GM21360 (cell line): ENCODE measurements at regions not wholly inside any gene's neighbourhood (a gene's known extent, or its start where the extent isn't known, plus 50 kb on each side); places are given as distances from the start of the nearest gene placed in this dataset.
"Not testable (repeated sequence)": the region's sequence is repeated elsewhere in the genome, so short reads cannot be mapped to it uniquely, and the experiment has no call there.

ENCODE experiments used
- ATAC-seq: cut with Tn5 transposase; IDR thresholded peaks from one replicate; pipeline ENCODE4 v1.9.1; 2021; ENCODE audit warnings: mild to moderate bottlenecking, moderate library complexity; ENCODE audit not compliant: unreplicated experiment

- ATAC-seq: no peak
Observed at GRCh38 chr16:86880316-86881117, 302.2 kb downstream of the FOXL1 start.

GRCh38 chr16:86881118-86881510, 302.8 kb downstream of the FOXL1 start:
- no peak for ATAC-seq

- no peak for ATAC-seq
Observed at GRCh38 chr16:86881861-86882273, 303.5 kb downstream of the FOXL1 start.

- no peak for ATAC-seq
Observed at GRCh38 chr16:86882586-86883280, 304.4 kb downstream of the FOXL1 start.

- no peak for ATAC-seq
Observed at GRCh38 chr16:86883583-86884389, 305.4 kb downstream of the FOXL1 start.

- no peak for ATAC-seq
Observed at GRCh38 chr16:86884390-86884650, 306.0 kb downstream of the FOXL1 start.

GRCh38 chr16:86885139-86885538, 306.8 kb downstream of the FOXL1 start:
- no peak for ATAC-seq

- ATAC-seq: no peak
Observed at GRCh38 chr16:86886651-86887050, 308.3 kb downstream of the FOXL1 start.

- ATAC-seq: no peak
Observed at GRCh38 chr16:86887416-86887815, 309.1 kb downstream of the FOXL1 start.

- no peak for ATAC-seq
Observed at GRCh38 chr16:86888231-86889053, 310.1 kb downstream of the FOXL1 start.

GRCh38 chr16:86889054-86889366, 310.7 kb downstream of the FOXL1 start:
- ATAC-seq: not testable (repeated sequence)

- no peak for ATAC-seq
Observed at GRCh38 chr16:86889974-86890373, 311.6 kb downstream of the FOXL1 start.

- ATAC-seq: no peak
Observed at GRCh38 chr16:86891121-86891520, 312.8 kb downstream of the FOXL1 start.

GRCh38 chr16:86891631-86892030, 313.3 kb downstream of the FOXL1 start:
- ATAC-seq: no peak

- ATAC-seq: no peak
Observed at GRCh38 chr16:86892509-86892908, 314.2 kb downstream of the FOXL1 start.

- no peak for ATAC-seq
Observed at GRCh38 chr16:86893506-86893905, 315.2 kb downstream of the FOXL1 start.

- ATAC-seq: no peak
Observed at GRCh38 chr16:86894029-86894567, 315.7 kb downstream of the FOXL1 start.

GRCh38 chr16:86894925-86895324, 316.6 kb downstream of the FOXL1 start:
- ATAC-seq: no peak

GRCh38 chr16:86895606-86896005, 317.3 kb downstream of the FOXL1 start:
- ATAC-seq: no peak

- no peak for ATAC-seq
Observed at GRCh38 chr16:86896976-86897375, 318.6 kb downstream of the FOXL1 start.

GRCh38 chr16:86897486-86897885, 319.1 kb downstream of the FOXL1 start:
- ATAC-seq: no peak
